Endothelial cell of umbilical vein (primary cell): ENCODE measurements at regions not wholly inside any gene's neighbourhood (a gene's known extent, or its start where the extent isn't known, plus 50 kb on each side); places are given as distances from the start of the nearest gene placed in this dataset.

Experiments used
- BruUV-seq: library from RNA; stranded (reverse); fragments of 400-500 nt; replicated peaks from 2 replicates; lab custom pipeline; 2021; lab: Mats Ljungman, UMichigan
- CTCF ChIA-PET: fragments of 300-600, 350-600 bp; sonication (Branson Sonifier 250); formaldehyde crosslinking; loops from one replicate; lab custom pipeline; 2021; ENCODE audit warnings: antibody characterized with exemption, inconsistent platforms; lab: Charles Lee
- POLR2A ChIA-PET: fragments of 300-600, 350-600 bp; sonication (Branson Sonifier 250); formaldehyde crosslinking; loops from one replicate; lab custom pipeline; 2021; ENCODE audit warnings: antibody characterized with exemption, inconsistent platforms; lab: Charles Lee
- DNase-seq: peaks from one replicate; pipeline ENCODE4 v3.0.0-alpha.2; 2011; ENCODE audit warnings: low read depth, low spot score
- FAIRE-seq: peaks from 2 replicates; lab custom pipeline; 2011; peaks lifted over from hg19 to GRCh38; lab: Jason Lieb, UNC
- H2AFZ ChIP-seq: 2 replicates; pipeline ENCODE4 v1.6.0; 2012; ENCODE audit warnings: low read depth, low read length, control low read depth, inconsistent platforms
- H3K27ac ChIP-seq: 2 replicates; pipeline ENCODE4 v1.5.1; 2011; ENCODE audit warnings: low read depth, mild to moderate bottlenecking, control low read depth, low read length, moderate library complexity; ENCODE audit not compliant: insufficient read depth
- H3K27me3 ChIP-seq, 2 experiments: 2 replicates each; pipeline versions ENCODE4 v1.6.0 to v1.6.1; 2011; ENCODE audit warnings: low read length in 2 of 2, mixed read lengths in 1 of 2; ENCODE audit not compliant: control insufficient read depth in 2 of 2, insufficient read depth in 2 of 2
- H3K36me3 ChIP-seq, 2 experiments: 2 replicates in 1 of 2; 3 replicates in 1 of 2; pipeline ENCODE4 v1.5.1; 2011; ENCODE audit warnings: low read length in 2 of 2, mild to moderate bottlenecking in 1 of 2, moderate library complexity in 1 of 2; ENCODE audit not compliant: control insufficient read depth in 2 of 2, insufficient read depth in 2 of 2; ENCODE audit errors: extremely low read depth in 1 of 2
- H3K4me1 ChIP-seq: 3 replicates; pipeline ENCODE4 v1.5.1; 2011; ENCODE audit warnings: mild to moderate bottlenecking, low read length; ENCODE audit not compliant: control insufficient read depth, insufficient read depth; ENCODE audit errors: extremely low read depth
- H3K4me2 ChIP-seq: 2 replicates; pipeline ENCODE4 v1.6.1; 2011; ENCODE audit warnings: low read length, control low read depth, mixed read lengths; ENCODE audit not compliant: insufficient read depth
- H3K4me3 ChIP-seq, 3 experiments: fragments of 200-600 bp in 1 of 3; sonication (generic), shearing (Covaris generic) in 1 of 3; replicated peaks in 1 of 3; 2 replicates each; pipeline ENCODE4 v1.5.1; 2011 to 2016; ENCODE audit warnings: control low read depth in 3 of 3, low read length in 3 of 3, mild to moderate bottlenecking in 2 of 3, inconsistent platforms in 1 of 3, low read depth in 1 of 3, moderate library complexity in 1 of 3; ENCODE audit not compliant: insufficient read depth in 1 of 3
- H3K79me2 ChIP-seq: 2 replicates; pipeline ENCODE4 v1.6.0; 2012; ENCODE audit warnings: low read length, inconsistent platforms; ENCODE audit not compliant: control insufficient read depth, insufficient read depth
- H3K9ac ChIP-seq: replicated peaks from 2 replicates; pipeline ENCODE3; 2011; ENCODE audit warnings: low read length, control low read depth; ENCODE audit not compliant: insufficient read depth; ENCODE audit errors: extremely low read depth
- H3K9me1 ChIP-seq: replicated peaks from 3 replicates; pipeline ENCODE4 v1.6.0; 2011; ENCODE audit warnings: mild to moderate bottlenecking, low read length; ENCODE audit not compliant: control insufficient read depth, insufficient read depth; ENCODE audit errors: extremely low read depth
- H3K9me3 ChIP-seq: replicated peaks from 2 replicates; pipeline ENCODE4 v1.5.1; 2012; ENCODE audit warnings: low read length, inconsistent platforms; ENCODE audit not compliant: control insufficient read depth, insufficient read depth
- H4K20me1 ChIP-seq: replicated peaks from 2 replicates; pipeline ENCODE3; 2011; ENCODE audit warnings: mild to moderate bottlenecking, low read length; ENCODE audit not compliant: control insufficient read depth, insufficient read depth; ENCODE audit errors: extremely low read depth
- EZH2 ChIP-seq: IDR thresholded peaks from 2 replicates; pipeline ENCODE4 v1.6.1; 2012; ENCODE audit warnings: borderline replicate concordance, low read depth, mild to moderate bottlenecking, moderate library complexity, low read length, inconsistent platforms; ENCODE audit not compliant: severe bottlenecking
- FOS ChIP-seq: IDR thresholded peaks from 2 replicates; pipeline ENCODE4 v1.6.1; 2011; ENCODE audit warnings: mild to moderate bottlenecking, low read length, moderate library complexity, borderline replicate concordance; ENCODE audit not compliant: insufficient read depth
- GATA2 ChIP-seq: IDR thresholded peaks from 2 replicates; pipeline ENCODE4 v1.7.0; 2011; ENCODE audit warnings: low read depth, mild to moderate bottlenecking, moderate library complexity, mixed read lengths, low read length; ENCODE audit not compliant: insufficient read length, insufficient read depth
- JUN ChIP-seq: IDR thresholded peaks from 2 replicates; pipeline ENCODE4 v1.6.1; 2011; ENCODE audit warnings: borderline replicate concordance, low read depth; ENCODE audit not compliant: insufficient read length, insufficient read depth
- MYC ChIP-seq: IDR thresholded peaks from one replicate; pipeline ENCODE4 v1.6.1; 2011; ENCODE audit warnings: mild to moderate bottlenecking, low read depth, low read length
- POLR2A ChIP-seq: IDR thresholded peaks from 2 replicates; pipeline ENCODE4 v1.6.1; 2012; ENCODE audit warnings: low read depth, mild to moderate bottlenecking, control low read depth, low read length
- POLR2AphosphoS5 ChIP-seq: IDR thresholded peaks from 2 replicates; pipeline ENCODE4 v1.6.1; 2012; ENCODE audit warnings: low read depth, mild to moderate bottlenecking, control low read depth, low read length, moderate library complexity; ENCODE audit not compliant: insufficient read depth
- dilution Hi-C: fragments of 300-500 bp; cut with MboI; formaldehyde crosslinking; loops from one replicate; pipeline ENCODE4 v1.15.0; 2019; ENCODE audit warnings: low sequenced_read_pairs; ENCODE audit not compliant: extremely low pct_ligation_motif_present
- intact Hi-C: fragments of 100-400 bp; cut with micrococcal nuclease; formaldehyde crosslinking; loops from one replicate; pipeline ENCODE4 v1.10.0; 2022
- TF ChIP-seq, protein P1 (sequence below): IDR thresholded peaks from 2 replicates; pipeline ENCODE4 v1.6.1; 2011; ENCODE audit not compliant: insufficient read depth, insufficient read length
- TF ChIP-seq, protein P2 (sequence below), 2 donors: IDR thresholded peaks; 1 replicate in 1 of 2; 2 replicates in 1 of 2; pipeline ENCODE4 v1.5.1; 2011; ENCODE audit warnings: low read length in 2 of 2, mild to moderate bottlenecking in 2 of 2, moderate library complexity in 2 of 2, control low read depth in 1 of 2, inconsistent platforms in 1 of 2, low read depth in 1 of 2; ENCODE audit not compliant: insufficient read depth in 1 of 2; ENCODE audit errors: extremely low read depth in 1 of 2

DNA sequence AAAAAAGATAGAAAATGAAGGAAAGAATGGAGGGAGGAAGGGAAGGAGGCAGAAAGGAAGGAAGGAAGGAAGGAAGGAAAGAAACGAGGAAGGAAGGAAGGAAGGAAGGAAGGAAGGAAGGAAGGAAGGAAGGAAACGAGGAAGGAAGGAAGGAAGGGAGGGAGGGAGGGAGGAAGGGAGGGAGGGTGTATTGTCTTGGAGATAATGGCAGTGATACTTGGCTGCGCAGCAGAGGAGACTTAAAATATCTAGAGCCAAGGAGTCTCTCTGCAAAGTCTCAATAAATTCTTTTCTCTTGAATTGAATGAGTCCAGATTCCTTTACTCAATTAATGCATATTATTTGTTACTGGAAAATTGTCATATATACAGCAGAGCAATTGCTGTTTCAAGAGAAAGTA lies 1059.7 kb downstream of the ZPLD1 start:
- Histone ChIP-seq H3K9me3 (peaks cover 5% of the 10 kb centered on the region), H3K27me3 (no peaks in the 10 kb centered on the region), H3K27ac (no peak overlapping the region), H3K4me1 (no peaks in the 10 kb centered on the region), H3K9ac (no peak overlapping the region), H3K4me3 (no peak overlapping the region), H3K4me2 (no peak overlapping the region), H3K79me2 (no peaks in the 10 kb centered on the region), H3K36me3 (no peaks in the 10 kb centered on the region), H4K20me1 (no peaks in the 10 kb centered on the region), H2AFZ (no peak overlapping the region), H3K9me1 (no peaks in the 10 kb centered on the region)
- DNase-seq (no peak), FAIRE-seq (no peak)
- intact Hi-C loops = no loop called here
- TF ChIP-seq MYC (no peak), POLR2A (no peak), FOS (no peak), GATA2 (no peak), JUN (no peak), POLR2AphosphoS5 (no peak), EZH2 (no peak)
- TF ChIP-seq, protein P1, sequence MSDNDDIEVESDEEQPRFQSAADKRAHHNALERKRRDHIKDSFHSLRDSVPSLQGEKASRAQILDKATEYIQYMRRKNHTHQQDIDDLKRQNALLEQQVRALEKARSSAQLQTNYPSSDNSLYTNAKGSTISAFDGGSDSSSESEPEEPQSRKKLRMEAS = no peak
- TF ChIP-seq, protein P2, sequence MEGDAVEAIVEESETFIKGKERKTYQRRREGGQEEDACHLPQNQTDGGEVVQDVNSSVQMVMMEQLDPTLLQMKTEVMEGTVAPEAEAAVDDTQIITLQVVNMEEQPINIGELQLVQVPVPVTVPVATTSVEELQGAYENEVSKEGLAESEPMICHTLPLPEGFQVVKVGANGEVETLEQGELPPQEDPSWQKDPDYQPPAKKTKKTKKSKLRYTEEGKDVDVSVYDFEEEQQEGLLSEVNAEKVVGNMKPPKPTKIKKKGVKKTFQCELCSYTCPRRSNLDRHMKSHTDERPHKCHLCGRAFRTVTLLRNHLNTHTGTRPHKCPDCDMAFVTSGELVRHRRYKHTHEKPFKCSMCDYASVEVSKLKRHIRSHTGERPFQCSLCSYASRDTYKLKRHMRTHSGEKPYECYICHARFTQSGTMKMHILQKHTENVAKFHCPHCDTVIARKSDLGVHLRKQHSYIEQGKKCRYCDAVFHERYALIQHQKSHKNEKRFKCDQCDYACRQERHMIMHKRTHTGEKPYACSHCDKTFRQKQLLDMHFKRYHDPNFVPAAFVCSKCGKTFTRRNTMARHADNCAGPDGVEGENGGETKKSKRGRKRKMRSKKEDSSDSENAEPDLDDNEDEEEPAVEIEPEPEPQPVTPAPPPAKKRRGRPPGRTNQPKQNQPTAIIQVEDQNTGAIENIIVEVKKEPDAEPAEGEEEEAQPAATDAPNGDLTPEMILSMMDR (IDR thresholded peaks at IDR 0.05; ENCODE audit: extremely low read depth in 1 of 2, insufficient read depth in 1 of 2, low read depth in 1 of 2, low read length in 2 of 2) = no peak
- dilution Hi-C loops = no loop called here
- no TSS peak for BruUV-seq
- POLR2A ChIA-PET = no interaction called here
- CTCF ChIA-PET = no interaction called here
